K562 (cell line): ENCODE measurements at regions not wholly inside any gene's neighbourhood (a gene's known extent, or its start where the extent isn't known, plus 50 kb on each side); places are given as distances from the start of the nearest gene placed in this dataset.

Source experiments
- FOXM1 ChIP-seq, 2 experiments: fragments of 450-650 bp in 1 of 2; sonication (generic) in 1 of 2; formaldehyde crosslinking in 1 of 2; IDR thresholded peaks; 2 replicates each; pipeline versions ENCODE4 v1.6.1 to v1.9.0; 2017 to 2022; ENCODE audit warnings: low read depth in 2 of 2, mild to moderate bottlenecking in 2 of 2, missing genetic modification reagents in 1 of 2, moderate library complexity in 1 of 2
- HCFC1 ChIP-seq: IDR thresholded peaks from 2 replicates; pipeline ENCODE4 v1.6.1; 2012; ENCODE audit warnings: low read depth, low read length, improper control_type of control experiment
- HEY1 ChIP-seq: fragments of 250-450 bp; sonication (Bioruptor Pico); IDR thresholded peaks from 2 replicates; pipeline ENCODE4 v1.5.0; 2020; ENCODE audit warnings: mild to moderate bottlenecking, moderate library complexity, borderline replicate concordance
- MED1 ChIP-seq: sonication (generic); formaldehyde crosslinking; IDR thresholded peaks from 2 replicates; pipeline ENCODE4 v1.8.1; 2023; ENCODE audit warnings: missing genetic modification reagents, borderline replicate concordance
- NFIX ChIP-seq: fragments of 250-450 bp; sonication (Bioruptor Pico); IDR thresholded peaks from 2 replicates; pipeline ENCODE4 v1.4.0; 2020; ENCODE audit warnings: low read depth, mild to moderate bottlenecking, moderate library complexity
- PHB ChIP-seq: fragments of 250-450 bp; sonication (Bioruptor Pico); IDR thresholded peaks from 2 replicates; pipeline ENCODE4 v1.5.0; 2021
- PRMT5 ChIP-seq: sonication (generic); formaldehyde crosslinking; IDR thresholded peaks from 2 replicates; pipeline ENCODE4 v1.5.0; 2020; ENCODE audit warnings: missing genetic modification reagents
- RUNX1 ChIP-seq: sonication (generic); IDR thresholded peaks from 2 replicates; pipeline ENCODE4 v1.6.1; 2016; ENCODE audit warnings: antibody characterized with exemption, low read depth
- SMARCE1 ChIP-seq: fragments of 450-650 bp; IDR thresholded peaks from 2 replicates; pipeline ENCODE4 v1.7.1; 2016; ENCODE audit warnings: mild to moderate bottlenecking
- XRCC5 ChIP-seq: fragments of 200-400 bp; formaldehyde crosslinking; IDR thresholded peaks from 2 replicates; pipeline ENCODE4 v1.6.1; 2017; ENCODE audit warnings: low read depth, mild to moderate bottlenecking, low read length
- ZFPM2 ChIP-seq: fragments of 250-450 bp; sonication (Bioruptor Pico); IDR thresholded peaks from 2 replicates; pipeline ENCODE4 v1.5.1; 2022; ENCODE audit warnings: mild to moderate bottlenecking
- TF ChIP-seq, protein P1 (sequence below), 2 experiments: fragments of 150-350 bp in 1 of 2; IDR thresholded peaks; 2 replicates each; pipeline ENCODE4 v1.6.1; 2012 to 2016; ENCODE audit warnings: low read depth in 2 of 2, low read length in 2 of 2, mild to moderate bottlenecking in 1 of 2, moderate library complexity in 1 of 2
- TF ChIP-seq, protein P2 (sequence below): fragments of 450-650 bp; IDR thresholded peaks from 2 replicates; pipeline ENCODE4 v1.6.1; 2016; ENCODE audit warnings: low read depth, mild to moderate bottlenecking, moderate library complexity
- TF ChIP-seq, protein P3 (sequence below): IDR thresholded peaks from 2 replicates; pipeline ENCODE4 v1.6.1; 2011; ENCODE audit warnings: borderline replicate concordance, low read depth, mild to moderate bottlenecking, moderate library complexity, low read length; ENCODE audit not compliant: insufficient read depth, poor library complexity, severe bottlenecking
- TF ChIP-seq, protein P4 (sequence below): fragments of 250-450 bp; sonication (Bioruptor Pico); IDR thresholded peaks from 2 replicates; pipeline ENCODE4 v1.5.0; 2022; ENCODE audit warnings: mild to moderate bottlenecking
- TF ChIP-seq, protein P5 (sequence below): fragments of 250-450 bp; sonication (Bioruptor Pico); IDR thresholded peaks from 2 replicates; pipeline ENCODE4 v1.8.0; 2021; ENCODE audit warnings: mild to moderate bottlenecking, moderate library complexity

DNA sequence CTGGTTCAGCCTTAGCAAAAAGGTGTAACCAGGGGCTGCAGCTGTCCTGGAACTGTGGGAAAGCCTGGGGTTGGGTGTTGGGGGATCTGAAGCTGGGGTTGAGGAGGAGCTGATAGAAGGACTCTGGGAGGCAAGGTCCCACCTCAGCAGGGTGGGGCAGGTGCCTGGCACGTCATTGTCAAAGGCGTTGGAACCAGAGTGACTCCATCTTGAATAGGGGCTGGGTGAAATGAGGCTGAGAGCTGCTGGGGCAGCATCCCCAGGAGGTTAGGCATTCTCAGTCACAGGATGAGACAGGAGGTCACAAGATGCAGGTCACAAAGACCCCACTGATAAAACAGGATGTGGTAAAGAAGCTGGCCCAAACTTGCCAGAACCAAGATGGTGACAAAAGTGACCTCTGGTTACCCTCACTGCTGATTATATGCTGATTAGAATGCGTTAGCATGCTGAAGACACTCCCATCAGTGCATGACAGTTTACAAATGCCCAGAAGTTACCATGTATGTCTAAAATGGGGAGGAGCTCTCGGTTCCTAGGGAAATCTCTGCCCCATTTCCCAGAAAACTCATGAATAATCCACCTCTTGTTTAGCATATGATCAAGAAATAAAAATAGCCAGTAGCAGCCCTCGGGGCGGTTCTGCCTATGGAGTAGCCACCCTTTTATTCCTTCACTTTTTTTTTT is 85.4 kb downstream of the IER5 start (continued):
- TF ChIP-seq, protein P1, sequence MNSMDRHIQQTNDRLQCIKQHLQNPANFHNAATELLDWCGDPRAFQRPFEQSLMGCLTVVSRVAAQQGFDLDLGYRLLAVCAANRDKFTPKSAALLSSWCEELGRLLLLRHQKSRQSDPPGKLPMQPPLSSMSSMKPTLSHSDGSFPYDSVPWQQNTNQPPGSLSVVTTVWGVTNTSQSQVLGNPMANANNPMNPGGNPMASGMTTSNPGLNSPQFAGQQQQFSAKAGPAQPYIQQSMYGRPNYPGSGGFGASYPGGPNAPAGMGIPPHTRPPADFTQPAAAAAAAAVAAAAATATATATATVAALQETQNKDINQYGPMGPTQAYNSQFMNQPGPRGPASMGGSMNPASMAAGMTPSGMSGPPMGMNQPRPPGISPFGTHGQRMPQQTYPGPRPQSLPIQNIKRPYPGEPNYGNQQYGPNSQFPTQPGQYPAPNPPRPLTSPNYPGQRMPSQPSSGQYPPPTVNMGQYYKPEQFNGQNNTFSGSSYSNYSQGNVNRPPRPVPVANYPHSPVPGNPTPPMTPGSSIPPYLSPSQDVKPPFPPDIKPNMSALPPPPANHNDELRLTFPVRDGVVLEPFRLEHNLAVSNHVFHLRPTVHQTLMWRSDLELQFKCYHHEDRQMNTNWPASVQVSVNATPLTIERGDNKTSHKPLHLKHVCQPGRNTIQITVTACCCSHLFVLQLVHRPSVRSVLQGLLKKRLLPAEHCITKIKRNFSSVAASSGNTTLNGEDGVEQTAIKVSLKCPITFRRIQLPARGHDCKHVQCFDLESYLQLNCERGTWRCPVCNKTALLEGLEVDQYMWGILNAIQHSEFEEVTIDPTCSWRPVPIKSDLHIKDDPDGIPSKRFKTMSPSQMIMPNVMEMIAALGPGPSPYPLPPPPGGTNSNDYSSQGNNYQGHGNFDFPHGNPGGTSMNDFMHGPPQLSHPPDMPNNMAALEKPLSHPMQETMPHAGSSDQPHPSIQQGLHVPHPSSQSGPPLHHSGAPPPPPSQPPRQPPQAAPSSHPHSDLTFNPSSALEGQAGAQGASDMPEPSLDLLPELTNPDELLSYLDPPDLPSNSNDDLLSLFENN (IDR thresholded peaks at IDR 0.05; ENCODE audit: low read depth in 2 of 2, low read length in 2 of 2), result no peak
- no peak for TF ChIP-seq HCFC1
- TF ChIP-seq XRCC5, result no peak
- TF ChIP-seq PHB (CRISPR knock-in tag), result no peak
- TF ChIP-seq SMARCE1, result no peak
- TF ChIP-seq, protein P2, sequence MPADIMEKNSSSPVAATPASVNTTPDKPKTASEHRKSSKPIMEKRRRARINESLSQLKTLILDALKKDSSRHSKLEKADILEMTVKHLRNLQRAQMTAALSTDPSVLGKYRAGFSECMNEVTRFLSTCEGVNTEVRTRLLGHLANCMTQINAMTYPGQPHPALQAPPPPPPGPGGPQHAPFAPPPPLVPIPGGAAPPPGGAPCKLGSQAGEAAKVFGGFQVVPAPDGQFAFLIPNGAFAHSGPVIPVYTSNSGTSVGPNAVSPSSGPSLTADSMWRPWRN, result no peak
- peak; percentile 92; the same call in 1 of the 2 replicates for TF ChIP-seq ZFPM2 (CRISPR knock-in tag)
- TF ChIP-seq, protein P3, sequence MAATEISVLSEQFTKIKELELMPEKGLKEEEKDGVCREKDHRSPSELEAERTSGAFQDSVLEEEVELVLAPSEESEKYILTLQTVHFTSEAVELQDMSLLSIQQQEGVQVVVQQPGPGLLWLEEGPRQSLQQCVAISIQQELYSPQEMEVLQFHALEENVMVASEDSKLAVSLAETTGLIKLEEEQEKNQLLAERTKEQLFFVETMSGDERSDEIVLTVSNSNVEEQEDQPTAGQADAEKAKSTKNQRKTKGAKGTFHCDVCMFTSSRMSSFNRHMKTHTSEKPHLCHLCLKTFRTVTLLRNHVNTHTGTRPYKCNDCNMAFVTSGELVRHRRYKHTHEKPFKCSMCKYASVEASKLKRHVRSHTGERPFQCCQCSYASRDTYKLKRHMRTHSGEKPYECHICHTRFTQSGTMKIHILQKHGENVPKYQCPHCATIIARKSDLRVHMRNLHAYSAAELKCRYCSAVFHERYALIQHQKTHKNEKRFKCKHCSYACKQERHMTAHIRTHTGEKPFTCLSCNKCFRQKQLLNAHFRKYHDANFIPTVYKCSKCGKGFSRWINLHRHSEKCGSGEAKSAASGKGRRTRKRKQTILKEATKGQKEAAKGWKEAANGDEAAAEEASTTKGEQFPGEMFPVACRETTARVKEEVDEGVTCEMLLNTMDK, result no peak
- no peak for TF ChIP-seq PRMT5 (CRISPR knock-in tag)
- TF ChIP-seq RUNX1, result no peak
- TF ChIP-seq MED1, result no peak
- TF ChIP-seq, protein P4, sequence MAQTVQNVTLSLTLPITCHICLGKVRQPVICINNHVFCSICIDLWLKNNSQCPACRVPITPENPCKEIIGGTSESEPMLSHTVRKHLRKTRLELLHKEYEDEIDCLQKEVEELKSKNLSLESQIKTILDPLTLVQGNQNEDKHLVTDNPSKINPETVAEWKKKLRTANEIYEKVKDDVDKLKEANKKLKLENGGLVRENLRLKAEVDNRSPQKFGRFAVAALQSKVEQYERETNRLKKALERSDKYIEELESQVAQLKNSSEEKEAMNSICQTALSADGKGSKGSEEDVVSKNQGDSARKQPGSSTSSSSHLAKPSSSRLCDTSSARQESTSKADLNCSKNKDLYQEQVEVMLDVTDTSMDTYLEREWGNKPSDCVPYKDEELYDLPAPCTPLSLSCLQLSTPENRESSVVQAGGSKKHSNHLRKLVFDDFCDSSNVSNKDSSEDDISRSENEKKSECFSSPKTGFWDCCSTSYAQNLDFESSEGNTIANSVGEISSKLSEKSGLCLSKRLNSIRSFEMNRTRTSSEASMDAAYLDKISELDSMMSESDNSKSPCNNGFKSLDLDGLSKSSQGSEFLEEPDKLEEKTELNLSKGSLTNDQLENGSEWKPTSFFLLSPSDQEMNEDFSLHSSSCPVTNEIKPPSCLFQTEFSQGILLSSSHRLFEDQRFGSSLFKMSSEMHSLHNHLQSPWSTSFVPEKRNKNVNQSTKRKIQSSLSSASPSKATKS, result 0 out of 2 replicates have a peak, but pooled peaks have one; percentile 57
- TF ChIP-seq HEY1 (CRISPR knock-in tag), result 0 out of 2 replicates have a peak, but pooled peaks have one; percentile 19
- TF ChIP-seq, protein P5, sequence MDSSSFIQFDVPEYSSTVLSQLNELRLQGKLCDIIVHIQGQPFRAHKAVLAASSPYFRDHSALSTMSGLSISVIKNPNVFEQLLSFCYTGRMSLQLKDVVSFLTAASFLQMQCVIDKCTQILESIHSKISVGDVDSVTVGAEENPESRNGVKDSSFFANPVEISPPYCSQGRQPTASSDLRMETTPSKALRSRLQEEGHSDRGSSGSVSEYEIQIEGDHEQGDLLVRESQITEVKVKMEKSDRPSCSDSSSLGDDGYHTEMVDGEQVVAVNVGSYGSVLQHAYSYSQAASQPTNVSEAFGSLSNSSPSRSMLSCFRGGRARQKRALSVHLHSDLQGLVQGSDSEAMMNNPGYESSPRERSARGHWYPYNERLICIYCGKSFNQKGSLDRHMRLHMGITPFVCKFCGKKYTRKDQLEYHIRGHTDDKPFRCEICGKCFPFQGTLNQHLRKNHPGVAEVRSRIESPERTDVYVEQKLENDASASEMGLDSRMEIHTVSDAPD (CRISPR knock-in tag), result peak; percentile 88
- peak; percentile 60 for TF ChIP-seq NFIX (CRISPR knock-in tag)
- TF ChIP-seq FOXM1 (IDR thresholded peaks at IDR 0.05; ENCODE audit: low read depth), result no peak
- TF ChIP-seq FOXM1 (CRISPR knock-in tag; IDR thresholded peaks at IDR 0.05; ENCODE audit: low read depth), result no peak
